Stomach (tissue), 8 donors: ENCODE measurements at regions not wholly inside any gene's neighbourhood (a gene's known extent, or its start where the extent isn't known, plus 50 kb on each side); places are given as distances from the start of the nearest gene placed in this dataset.
A peak's percentile ranks its signal among the peaks of the same experiment; 100 is the strongest.

Source experiments
- DNase-seq, 2 donors: peaks; one replicate each; pipeline versions ENCODE4 v3.0.0 to v3.0.0-alpha.2; 2013 to 2019
- H3K27ac ChIP-seq, 5 donors: fragments of 200-600 bp in 4 of 5; sonication (generic) in 4 of 5; one replicate each; pipeline ENCODE4 v1.5.1; 2013 to 2019; ENCODE audit warnings: mild to moderate bottlenecking in 1 of 5, moderate library complexity in 1 of 5
- H3K27me3 ChIP-seq, 3 donors: fragments of 200-600 bp; sonication (generic); one replicate each; pipeline ENCODE4 v1.5.1; 2017 to 2019; ENCODE audit warnings: mixed run types in 1 of 3
- H3K36me3 ChIP-seq, 4 donors: fragments of 200-600 bp; sonication (generic); 1 replicate in 3 of 4; 2 replicates in 1 of 4; pipeline ENCODE4 v1.5.1; 2016 to 2019
- H3K4me1 ChIP-seq, 4 donors: fragments of 200-600 bp; sonication (generic); one replicate each; pipeline ENCODE4 v1.5.1; 2016 to 2019
- H3K4me3 ChIP-seq, 4 donors: fragments of 200-600 bp; sonication (generic) in 3 of 4; one replicate each; pipeline ENCODE4 v1.5.1; 2016 to 2019; ENCODE audit warnings: mild to moderate bottlenecking in 1 of 4
- H3K9me3 ChIP-seq, 4 donors: fragments of 200-600 bp; sonication (generic); one replicate each; pipeline ENCODE4 v1.5.1; 2016 to 2019
- CTCF ChIP-seq, 7 experiments: fragments of 450-650 bp in 4 of 7; fragments of 200-600 bp in 3 of 7; sonication (generic) in 3 of 7; IDR thresholded peaks; one replicate each; pipeline ENCODE4 v1.5.1; 2016 to 2019; ENCODE audit warnings: antibody characterized with exemption in 7 of 7, control low read depth in 2 of 7, mild to moderate bottlenecking in 1 of 7
- EP300 ChIP-seq: sonication (generic); formaldehyde crosslinking; IDR thresholded peaks from one replicate; pipeline ENCODE4 v1.6.1; 2017; ENCODE audit warnings: antibody characterized with exemption
- POLR2A ChIP-seq, 4 donors: fragments of 450-650 bp; IDR thresholded peaks; one replicate each; pipeline ENCODE4 v1.6.1; 2016; ENCODE audit warnings: antibody characterized with exemption in 4 of 4, control low read depth in 2 of 4, mild to moderate bottlenecking in 1 of 4, moderate library complexity in 1 of 4
- POLR2AphosphoS5 ChIP-seq, 3 donors: sonication (generic); formaldehyde crosslinking; IDR thresholded peaks; one replicate each; pipeline ENCODE4 v1.6.1; 2016; ENCODE audit warnings: antibody characterized with exemption in 3 of 3
- WGBS, 5 donors: extraction: QIAGEN DNeasy Blood & Tissue Kit in 3 of 5; methylation state at CpG; one replicate each; pipeline versions ENCODE4 v1.1.5 to v1.1.7; 2013 to 2018; 5-methylcytosine and 5-hydroxymethylcytosine counted together
- intact Hi-C: fragments of 100-400 bp; cut with DNase I; formaldehyde crosslinking; loops from one replicate; pipeline ENCODE4 v1.15.1; 2023; ENCODE audit warnings: low total_unique reads
- donor health status: healthy with polysubstance abuse.
- donor health status: Bipolar disorder and iron deficiency.
- donor health status: healthy.

- intact Hi-C loops: no loop called here
- TF ChIP-seq EP300 (no peak), CTCF (IDR thresholded peaks at IDR 0.05) (no peak), POLR2AphosphoS5 (IDR thresholded peaks at IDR 0.05) (no peak), POLR2A (IDR thresholded peaks at IDR 0.05) (no peak)
- peak in 1 of 2 donors; percentile 48 for DNase-seq
- peaks cover 0 to 30% (median 0%) of the 10 kb centered on the region in 3 donors for H3K27me3 ChIP-seq
- peaks cover 0 to 24% (median 8%) of the 10 kb centered on the region in 4 donors for H3K9me3 ChIP-seq
- H3K27ac ChIP-seq: no peak overlapping the region
- H3K4me1 ChIP-seq: peaks cover 0 to 5% (median 0%) of the 10 kb centered on the region in 4 donors
- no peak overlapping the region for H3K4me3 ChIP-seq
- H3K36me3 ChIP-seq: no peaks in the 10 kb centered on the region
- WGBS, 5 donors: 63 to 80% (median 71%) methylated on average over 1 of the region's 1 CpG
Measured at GRCh38 chr22:22394591-22394990, 114.0 kb downstream of the ZNF280B start.

- WGBS, 5 donors: 29 to 38% (median 35%) methylated on average over 3 of the region's 3 CpGs
- no peak for TF ChIP-seq CTCF (IDR thresholded peaks at IDR 0.05)
- no peak for TF ChIP-seq POLR2AphosphoS5 (IDR thresholded peaks at IDR 0.05)
- TF ChIP-seq EP300: no peak
- TF ChIP-seq POLR2A (IDR thresholded peaks at IDR 0.05): no peak
- no peak for DNase-seq
- Histone ChIP-seq H3K27ac (no peak overlapping the region), H3K4me1 (peaks cover 0 to 5% (median 0%) of the 10 kb centered on the region in 4 donors), H3K27me3 (peaks cover 0 to 30% (median 0%) of the 10 kb centered on the region in 3 donors), H3K4me3 (no peak overlapping the region), H3K36me3 (no peaks in the 10 kb centered on the region), H3K9me3 (peaks cover 0 to 24% (median 8%) of the 10 kb centered on the region in 4 donors)
- intact Hi-C loops: no loop called here
Measured at GRCh38 chr22:22395245-22395644, 113.3 kb downstream of the ZNF280B start.

- intact Hi-C loops: no loop called here
- Histone ChIP-seq H3K4me1 (peaks cover 0 to 5% (median 0%) of the 10 kb centered on the region in 4 donors), H3K9me3 (peaks cover 0 to 24% (median 8%) of the 10 kb centered on the region in 4 donors)
Measured at GRCh38 chr22:22396741-22397291, 111.7 kb downstream of the ZNF280B start.

GRCh38 chr22:22397292-22397870 is 111.2 kb downstream of the ZNF280B start:
- no peak overlapping the region for H3K27ac ChIP-seq
- intact Hi-C loops: no loop called here
- no peaks in the 10 kb centered on the region for H3K36me3 ChIP-seq
- DNase-seq: peak in 1 of 2 donors; percentile 57
- H3K4me3 ChIP-seq: no peak overlapping the region
- no peak for TF ChIP-seq EP300
- no peak for TF ChIP-seq POLR2AphosphoS5 (IDR thresholded peaks at IDR 0.05)
- TF ChIP-seq POLR2A (IDR thresholded peaks at IDR 0.05): no peak
- TF ChIP-seq CTCF (IDR thresholded peaks at IDR 0.05): no peak
- WGBS, 5 donors: 36 to 44% (median 38%) methylated on average over 6 of the region's 6 CpGs
- H3K9me3 ChIP-seq: peaks cover 0 to 18% (median 3%) of the 10 kb centered on the region in 4 donors
- H3K4me1 ChIP-seq: peaks cover 0 to 5% (median 0%) of the 10 kb centered on the region in 4 donors
- peaks cover 0 to 21% (median 0%) of the 10 kb centered on the region in 3 donors for H3K27me3 ChIP-seq

More at GRCh38 chr22:22396741-22397291, 111.7 kb downstream of the ZNF280B start:
- TF ChIP-seq POLR2AphosphoS5 (IDR thresholded peaks at IDR 0.05): no peak
- TF ChIP-seq EP300: no peak
- TF ChIP-seq CTCF (IDR thresholded peaks at IDR 0.05): no peak
- TF ChIP-seq POLR2A (IDR thresholded peaks at IDR 0.05): no peak
- Histone ChIP-seq H3K36me3 (no peaks in the 10 kb centered on the region), H3K27me3 (peaks cover 0 to 26% (median 0%) of the 10 kb centered on the region in 3 donors), H3K27ac (no peak overlapping the region), H3K4me3 (no peak overlapping the region)
- DNase-seq: no peak
- 60 to 79% (median 71%) methylated on average over 6 to 7 of the region's 7 CpGs for WGBS, 5 donors
